ENCODE measurements at regions not wholly inside any gene's neighbourhood (a gene's known extent, or its start where the extent isn't known, plus 50 kb on each side); places are given as distances from the start of the nearest gene placed in this dataset.
"Not testable (repeated sequence)": the region's sequence is repeated elsewhere in the genome, so short reads cannot be mapped to it uniquely, and the experiment has no call there.

GRCh38 chr11:44454666-44455065, 110.8 kb upstream of the CD82 start:
- no peak for FAIRE-seq

- FAIRE-seq, result no peak
Measured at GRCh38 chr11:44456544-44457300, 108.7 kb upstream of the CD82 start.

GRCh38 chr11:44457862-44458261, 107.6 kb upstream of the CD82 start:
- FAIRE-seq, result no peak

GRCh38 chr11:44463751-44464150, 101.7 kb upstream of the CD82 start:
- FAIRE-seq, result no peak

GRCh38 chr11:44464741-44465140, 100.7 kb upstream of the CD82 start:
- FAIRE-seq, result no peak

- FAIRE-seq, result no peak
Measured at GRCh38 chr11:44466531-44467205, 98.8 kb upstream of the CD82 start.

GRCh38 chr11:44467413-44467812, 98.0 kb upstream of the CD82 start:
- no peak for FAIRE-seq

GRCh38 chr11:44467931-44468330, 97.5 kb upstream of the CD82 start:
- FAIRE-seq, result no peak

- no peak for FAIRE-seq
Measured at GRCh38 chr11:44468345-44468988, 97.0 kb upstream of the CD82 start.

- FAIRE-seq, result no peak
Measured at GRCh38 chr11:44469412-44469811, 96.1 kb upstream of the CD82 start.

- no peak for FAIRE-seq
Measured at GRCh38 chr11:44470854-44471253, 94.6 kb upstream of the CD82 start.

- no peak for FAIRE-seq
Measured at GRCh38 chr11:44471603-44472002, 93.9 kb upstream of the CD82 start.

- no peak for FAIRE-seq
Measured at GRCh38 chr11:44472916-44473315, 92.5 kb upstream of the CD82 start.

- FAIRE-seq, result no peak
Measured at GRCh38 chr11:44474702-44475101, 90.8 kb upstream of the CD82 start.

GRCh38 chr11:44475114-44475686, 90.3 kb upstream of the CD82 start:
- FAIRE-seq, result no peak

- not testable (repeated sequence) for FAIRE-seq
Measured at GRCh38 chr11:44482338-44482737, 83.1 kb upstream of the CD82 start.

- FAIRE-seq, result no peak
Measured at GRCh38 chr11:44483919-44484610, 81.4 kb upstream of the CD82 start.

GRCh38 chr11:44488165-44488965, 77.1 kb upstream of the CD82 start:
- FAIRE-seq, result no peak

GRCh38 chr11:44493383-44493782, 72.1 kb upstream of the CD82 start:
- FAIRE-seq, result no peak

- FAIRE-seq, result no peak
Measured at GRCh38 chr11:44493930-44494329, 71.5 kb upstream of the CD82 start.

- FAIRE-seq, result no peak
Measured at GRCh38 chr11:44494785-44495184, 70.7 kb upstream of the CD82 start.

- no peak for FAIRE-seq
Measured at GRCh38 chr11:44496391-44496790, 69.1 kb upstream of the CD82 start.

Measured in TTC549 (cell line).